WI38 (cell line): ENCODE measurements at regions not wholly inside any gene's neighbourhood (a gene's known extent, or its start where the extent isn't known, plus 50 kb on each side); places are given as distances from the start of the nearest gene placed in this dataset.

ENCODE experiments used
- H3K4me3 ChIP-seq: 2 replicates; pipeline ENCODE4 v1.5.1; 2011; ENCODE audit warnings: low read depth, mild to moderate bottlenecking, control low read depth, low read length
- CTCF ChIP-seq: IDR thresholded peaks from 2 replicates; pipeline ENCODE4 v1.5.1; 2012; ENCODE audit warnings: low read depth, mild to moderate bottlenecking, control low read depth, low read length

- no peak for TF ChIP-seq CTCF
- H3K4me3 ChIP-seq: no peak overlapping the region
These were observed 325.9 kb downstream of the MIAT start for GRCh38 chr22:26983311-26983710.

- no peak for TF ChIP-seq CTCF
- no peak overlapping the region for H3K4me3 ChIP-seq
These were observed 327.8 kb downstream of the MIAT start for GRCh38 chr22:26985206-26985605.

- no peak overlapping the region for H3K4me3 ChIP-seq
- no peak for TF ChIP-seq CTCF
These were observed 328.8 kb downstream of the MIAT start for GRCh38 chr22:26985931-26986782.

GRCh38 chr22:26986884-26987283 lies 329.5 kb downstream of the MIAT start:
- H3K4me3 ChIP-seq: no peak overlapping the region
- TF ChIP-seq CTCF: no peak

- no peak overlapping the region for H3K4me3 ChIP-seq
- TF ChIP-seq CTCF: no peak
These were observed 333.3 kb downstream of the MIAT start for GRCh38 chr22:26990503-26991189.

- no peak overlapping the region for H3K4me3 ChIP-seq
- TF ChIP-seq CTCF: no peak
These were observed 335.2 kb downstream of the MIAT start for GRCh38 chr22:26992556-26992955.

GRCh38 chr22:26993886-26994285 lies 336.5 kb downstream of the MIAT start:
- no peak for TF ChIP-seq CTCF
- no peak overlapping the region for H3K4me3 ChIP-seq
